ENCODE measurements at regions not wholly inside any gene's neighbourhood (a gene's known extent, or its start where the extent isn't known, plus 50 kb on each side); places are given as distances from the start of the nearest gene placed in this dataset.

- Histone ChIP-seq H3K27me3 (replicated peaks in 1 of 4; ENCODE audit: control extremely low read depth in 1 of 4, control insufficient read depth in 3 of 4, insufficient read depth in 4 of 4, low read length in 3 of 4) (peaks cover 0 to 7% (median 0%) of the 10 kb centered on the region in 4 experiments), H3K9me3 (ENCODE audit: control extremely low read depth in 1 of 3, control insufficient read depth in 2 of 3, insufficient read depth in 1 of 3, low read length in 2 of 3) (no peaks in the 10 kb centered on the region), H3K79me2 (ENCODE audit: control insufficient read depth, insufficient read depth, low read length) (no peaks in the 10 kb centered on the region), H3K36me3 (replicated peaks in 1 of 2; ENCODE audit: control extremely low read depth in 1 of 2, control insufficient read depth in 1 of 2, extremely low read depth in 1 of 2, insufficient read depth in 2 of 2, low read length in 1 of 2) (no peaks in the 10 kb centered on the region), H3K27ac (ENCODE audit: low read length in 2 of 2) (no peak overlapping the region), H3K9ac (ENCODE audit: low read length) (no peak overlapping the region), H3K4me2 (replicated peaks; ENCODE audit: low read depth, low read length, poor library complexity, severe bottlenecking) (no peak overlapping the region), H3K4me3 (ENCODE audit: control extremely low read depth in 1 of 5, extremely low read depth in 1 of 5, insufficient read depth in 1 of 5, low read depth in 2 of 5, low read length in 4 of 5) (no peak overlapping the region), H4K20me1 (ENCODE audit: control insufficient read depth, insufficient read depth, low read length, poor library complexity, severe bottlenecking) (no peaks in the 10 kb centered on the region), H2AFZ (ENCODE audit: insufficient read depth, low read depth, low read length, poor library complexity, severe bottlenecking) (no peak overlapping the region), H3K4me1 (ENCODE audit: control insufficient read depth in 2 of 2, insufficient read depth in 2 of 2, low read length in 2 of 2) (no peaks in the 10 kb centered on the region)
- Mint-ChIP-seq H3K4me3 (no peak overlapping the region), H3K9me3 (ENCODE audit: insufficient read depth) (peaks cover 5% of the 10 kb centered on the region), H3K27me3 (peaks cover 11% of the 10 kb centered on the region), H3K4me1 (no peaks in the 10 kb centered on the region), H3K27ac (no peak overlapping the region)
- ATAC-seq (ENCODE audit: low read depth): no peak
- DNase-seq: no peak
- TF ChIP-seq EZH2 (IDR thresholded peaks at IDR 0.05; ENCODE audit: borderline replicate concordance, insufficient read depth, low read depth, low read length, poor library complexity, severe bottlenecking) (no peak), CTCF (IDR thresholded peaks at IDR 0.05) (no peak)
- POLR2A ChIA-PET: no interaction called here
- CTCF ChIA-PET: no interaction called here
- WGBS (ENCODE audit: insufficient coverage): 94% methylated on average over 3 of the region's 4 CpGs
- intact Hi-C loops (cut with micrococcal nuclease): no loop called here
These were observed 332.1 kb upstream of the CCL2 start for GRCh38 chr17:33922971-33923370.

GRCh38 chr17:33924104-33924503 is 331.0 kb upstream of the CCL2 start:
- no peak overlapping the region for H3K9ac ChIP-seq (ENCODE audit: low read length)
- 94% methylated on average over 3 of the region's 5 CpGs for WGBS (ENCODE audit: insufficient coverage)

More at GRCh38 chr17:33924104-33924503, 331.0 kb upstream of the CCL2 start:
- peaks cover 5% of the 10 kb centered on the region for H3K9me3 Mint-ChIP-seq (ENCODE audit: insufficient read depth)
- Histone ChIP-seq H3K4me3 (ENCODE audit: control extremely low read depth in 1 of 5, extremely low read depth in 1 of 5, insufficient read depth in 1 of 5, low read depth in 2 of 5, low read length in 4 of 5) (no peak overlapping the region), H3K4me2 (replicated peaks; ENCODE audit: low read depth, low read length, poor library complexity, severe bottlenecking) (no peak overlapping the region), H2AFZ (ENCODE audit: insufficient read depth, low read depth, low read length, poor library complexity, severe bottlenecking) (no peak overlapping the region), H3K4me1 (ENCODE audit: control insufficient read depth in 2 of 2, insufficient read depth in 2 of 2, low read length in 2 of 2) (no peaks in the 10 kb centered on the region), H3K9me3 (ENCODE audit: control extremely low read depth in 1 of 3, control insufficient read depth in 2 of 3, insufficient read depth in 1 of 3, low read length in 2 of 3) (no peaks in the 10 kb centered on the region), H3K27ac (ENCODE audit: low read length in 2 of 2) (no peak overlapping the region), H3K79me2 (ENCODE audit: control insufficient read depth, insufficient read depth, low read length) (no peaks in the 10 kb centered on the region), H3K27me3 (replicated peaks in 1 of 4; ENCODE audit: control extremely low read depth in 1 of 4, control insufficient read depth in 3 of 4, insufficient read depth in 4 of 4, low read length in 3 of 4) (peaks cover 0 to 5% (median 0%) of the 10 kb centered on the region in 4 experiments), H3K36me3 (replicated peaks in 1 of 2; ENCODE audit: control extremely low read depth in 1 of 2, control insufficient read depth in 1 of 2, extremely low read depth in 1 of 2, insufficient read depth in 2 of 2, low read length in 1 of 2) (no peaks in the 10 kb centered on the region), H4K20me1 (ENCODE audit: control insufficient read depth, insufficient read depth, low read length, poor library complexity, severe bottlenecking) (no peaks in the 10 kb centered on the region)
- CTCF ChIA-PET: no interaction called here
- no peak overlapping the region for H3K27ac Mint-ChIP-seq
- H3K4me1 Mint-ChIP-seq: no peaks in the 10 kb centered on the region
- TF ChIP-seq EZH2 (IDR thresholded peaks at IDR 0.05; ENCODE audit: borderline replicate concordance, insufficient read depth, low read depth, low read length, poor library complexity, severe bottlenecking) (no peak), CTCF (IDR thresholded peaks at IDR 0.05) (no peak)
- H3K27me3 Mint-ChIP-seq: peaks cover 9% of the 10 kb centered on the region
- POLR2A ChIA-PET: no interaction called here
- ATAC-seq (ENCODE audit: low read depth) (no peak), DNase-seq (no peak)
- H3K4me3 Mint-ChIP-seq: no peak overlapping the region
- intact Hi-C loops (cut with micrococcal nuclease): no loop called here
